Fibroblast of pulmonary artery (primary cell): ENCODE measurements at regions not wholly inside any gene's neighbourhood (a gene's known extent, or its start where the extent isn't known, plus 50 kb on each side); places are given as distances from the start of the nearest gene placed in this dataset.
A peak's percentile ranks its signal among the peaks of the same experiment; 100 is the strongest.
"Not testable (repeated sequence)": the region's sequence is repeated elsewhere in the genome, so short reads cannot be mapped to it uniquely, and the experiment has no call there.

Experiments used
- DNase-seq: peaks from one replicate; pipeline ENCODE4 v3.0.0-alpha.2; 2010; ENCODE audit warnings: low read depth
- H3K4me3 ChIP-seq: replicated peaks from 2 replicates; pipeline ENCODE4 v1.5.1; 2011; ENCODE audit warnings: low read depth, mild to moderate bottlenecking, control low read depth, low read length, moderate library complexity
- TF ChIP-seq, protein P1 (sequence below): IDR thresholded peaks from 2 replicates; pipeline ENCODE4 v1.5.1; 2011; ENCODE audit warnings: mild to moderate bottlenecking, control low read depth, low read length, inconsistent platforms; ENCODE audit errors: missing control alignments

DNA sequence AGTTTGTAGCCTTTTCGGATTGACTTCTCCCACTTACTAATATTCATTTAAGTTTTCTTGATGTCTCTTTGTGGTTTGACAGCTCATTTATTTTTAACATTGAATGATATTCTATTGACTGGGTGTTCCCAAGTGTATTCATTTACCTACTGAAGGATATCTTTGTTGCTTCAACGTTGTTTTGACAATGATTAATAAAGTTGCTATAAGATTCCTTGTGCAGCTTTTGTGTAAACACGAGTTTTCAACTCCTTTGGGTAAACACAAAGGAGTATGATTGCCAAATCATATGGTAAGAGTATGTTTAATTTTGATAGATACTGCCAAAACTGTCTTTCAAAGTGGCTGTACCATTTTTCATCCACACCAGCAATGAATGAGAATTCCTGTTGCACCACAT lies 1200.9 kb downstream of the DSC3 start:
- TF ChIP-seq, protein P1, sequence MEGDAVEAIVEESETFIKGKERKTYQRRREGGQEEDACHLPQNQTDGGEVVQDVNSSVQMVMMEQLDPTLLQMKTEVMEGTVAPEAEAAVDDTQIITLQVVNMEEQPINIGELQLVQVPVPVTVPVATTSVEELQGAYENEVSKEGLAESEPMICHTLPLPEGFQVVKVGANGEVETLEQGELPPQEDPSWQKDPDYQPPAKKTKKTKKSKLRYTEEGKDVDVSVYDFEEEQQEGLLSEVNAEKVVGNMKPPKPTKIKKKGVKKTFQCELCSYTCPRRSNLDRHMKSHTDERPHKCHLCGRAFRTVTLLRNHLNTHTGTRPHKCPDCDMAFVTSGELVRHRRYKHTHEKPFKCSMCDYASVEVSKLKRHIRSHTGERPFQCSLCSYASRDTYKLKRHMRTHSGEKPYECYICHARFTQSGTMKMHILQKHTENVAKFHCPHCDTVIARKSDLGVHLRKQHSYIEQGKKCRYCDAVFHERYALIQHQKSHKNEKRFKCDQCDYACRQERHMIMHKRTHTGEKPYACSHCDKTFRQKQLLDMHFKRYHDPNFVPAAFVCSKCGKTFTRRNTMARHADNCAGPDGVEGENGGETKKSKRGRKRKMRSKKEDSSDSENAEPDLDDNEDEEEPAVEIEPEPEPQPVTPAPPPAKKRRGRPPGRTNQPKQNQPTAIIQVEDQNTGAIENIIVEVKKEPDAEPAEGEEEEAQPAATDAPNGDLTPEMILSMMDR: no peak
- H3K4me3 ChIP-seq: no peak overlapping the region
- DNase-seq: no peak

DNA sequence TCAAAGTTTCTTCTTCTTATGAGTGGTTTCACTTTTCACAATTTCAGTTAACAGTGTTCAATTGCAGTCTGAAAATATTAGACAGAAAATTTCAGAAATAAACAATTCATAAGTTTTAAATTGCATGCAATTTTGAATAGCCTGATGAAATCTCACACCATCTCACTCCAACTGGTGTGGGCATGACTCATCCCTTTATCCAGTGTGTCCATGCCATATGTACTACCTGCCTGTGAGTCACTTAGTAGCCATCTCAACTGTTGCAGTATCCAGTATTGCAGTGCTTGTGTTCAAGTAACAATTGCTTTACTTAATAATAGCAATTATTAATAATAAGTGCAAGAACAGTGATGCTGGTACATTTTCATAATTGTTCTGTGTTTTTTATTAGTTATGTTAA lies 1202.5 kb downstream of the DSC3 start:
- DNase-seq: peak; percentile 73
- TF ChIP-seq, protein P1: no peak
- no peak overlapping the region for H3K4me3 ChIP-seq

DNA sequence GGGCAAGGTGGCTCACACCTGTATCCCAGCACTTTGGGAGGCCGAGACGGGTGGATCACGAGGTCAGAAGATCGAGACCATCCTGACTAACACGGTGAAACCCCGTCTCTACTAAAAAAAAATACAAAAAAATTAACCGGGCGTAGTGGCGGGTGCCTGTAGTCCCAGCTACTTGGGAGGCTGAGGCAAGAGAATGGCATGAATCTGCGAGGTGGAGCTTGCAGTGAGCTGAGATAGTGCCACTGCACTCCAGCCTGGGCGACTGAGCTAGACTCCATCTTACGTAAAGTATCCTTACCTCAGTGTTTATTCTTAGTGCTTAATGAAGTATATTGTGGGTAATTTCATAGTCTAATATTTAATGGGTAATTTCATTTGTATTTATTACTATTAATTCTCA lies 1203.6 kb downstream of the DSC3 start:
- not testable (repeated sequence) for H3K4me3 ChIP-seq

DNA sequence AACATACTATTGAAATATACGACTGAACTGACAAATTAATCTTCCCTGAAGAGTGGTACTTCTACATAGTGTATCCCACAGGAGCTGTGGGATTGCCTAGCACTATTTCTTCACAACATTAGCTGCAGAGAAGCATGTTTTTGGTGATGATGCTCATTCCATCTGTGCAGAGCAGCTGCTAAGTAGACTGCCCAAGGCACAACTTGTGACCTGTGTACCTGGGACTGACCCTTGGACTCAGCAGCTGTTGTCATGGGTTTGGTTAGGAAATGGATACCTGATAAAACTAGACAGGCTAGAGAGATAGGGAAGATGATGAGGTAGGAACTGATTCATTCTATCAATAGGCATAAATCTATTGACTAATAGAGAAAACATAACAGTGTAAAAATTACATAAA lies 1204.0 kb downstream of the DSC3 start:
- TF ChIP-seq, protein P1: no peak
- DNase-seq: no peak
- no peak overlapping the region for H3K4me3 ChIP-seq

More for the DNA sequence above, 1203.6 kb downstream of the DSC3 start:
- not testable (repeated sequence) for DNase-seq

DNA sequence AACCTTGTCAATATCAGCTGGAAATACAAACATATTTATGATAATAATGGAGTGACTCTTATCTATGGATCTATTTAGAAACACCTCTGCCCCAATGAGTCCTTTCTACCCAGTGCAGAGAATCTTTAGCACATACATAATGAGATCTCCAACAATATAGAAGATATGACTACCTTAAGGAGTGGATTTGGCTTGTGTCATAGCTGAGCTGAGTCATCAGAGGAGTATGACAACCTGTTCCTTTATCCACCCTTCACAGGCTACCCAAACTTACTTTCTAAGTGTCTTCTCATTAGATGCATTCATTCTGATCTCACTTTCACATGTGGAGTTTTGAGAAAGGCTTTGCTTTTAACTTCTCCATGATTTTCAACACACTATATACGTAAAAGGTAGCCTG lies 1218.9 kb downstream of the DSC3 start:
- DNase-seq: no peak
- H3K4me3 ChIP-seq: no peak overlapping the region
- TF ChIP-seq, protein P1: no peak

DNA sequence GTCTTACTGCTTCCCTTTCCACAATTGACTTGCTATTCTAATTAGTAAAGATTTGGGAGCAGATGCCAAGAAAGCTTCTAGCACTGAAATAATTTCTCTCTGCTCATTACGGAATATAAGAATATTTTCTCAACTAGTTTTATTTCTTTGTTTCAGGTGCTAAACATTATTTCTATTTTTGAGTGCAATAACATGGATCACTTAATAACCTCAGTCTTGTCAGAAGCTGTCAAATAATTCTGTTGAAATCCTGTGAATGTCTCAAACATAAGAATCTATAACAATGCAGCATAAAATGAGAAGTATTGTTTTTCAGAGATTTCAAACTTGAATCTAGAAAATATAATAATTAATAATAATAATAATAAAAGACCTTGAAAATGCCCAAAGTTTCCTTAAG lies 1221.0 kb downstream of the DSC3 start:
- TF ChIP-seq, protein P1: no peak
- no peak overlapping the region for H3K4me3 ChIP-seq
- no peak for DNase-seq

DNA sequence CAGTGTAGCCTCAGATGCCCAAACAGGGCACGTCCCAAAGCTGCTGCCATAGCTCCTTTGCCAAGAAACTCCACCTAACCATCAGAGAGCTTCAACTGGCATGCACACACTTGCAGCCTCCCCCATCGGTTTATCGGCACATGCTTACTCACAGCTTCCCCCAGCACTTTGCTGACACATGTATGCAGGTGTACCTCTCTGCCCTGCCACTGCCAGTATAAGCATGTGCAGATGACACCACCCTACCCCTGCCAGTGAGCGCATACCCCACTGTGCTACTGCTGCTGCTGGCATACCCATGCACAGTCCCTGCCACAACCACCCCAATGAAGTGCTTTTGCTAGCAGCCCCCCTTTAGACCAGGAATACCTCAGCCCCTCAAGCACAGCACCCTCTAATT lies 1231.0 kb downstream of the DSC3 start:
- TF ChIP-seq, protein P1: no peak
- H3K4me3 ChIP-seq: no peak overlapping the region
- DNase-seq: no peak

DNA sequence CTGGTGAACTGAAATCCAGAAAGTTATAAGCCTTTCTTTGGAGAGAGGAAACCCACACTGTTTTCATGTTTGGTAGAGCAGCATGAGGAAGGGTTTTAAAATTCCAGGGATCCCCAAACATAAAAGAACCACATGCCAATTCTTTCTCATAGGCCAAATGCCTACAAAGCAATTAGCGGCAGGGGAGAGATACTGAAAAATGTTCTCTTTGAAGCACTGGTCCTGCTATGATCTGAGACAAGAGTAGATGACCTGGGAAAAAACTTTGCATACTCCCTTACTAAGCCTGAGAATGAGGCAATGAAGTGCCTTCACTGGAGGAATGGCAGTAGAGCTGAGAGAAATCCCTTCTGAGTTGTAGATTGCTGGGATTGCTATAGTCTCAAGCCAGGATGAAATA lies 1261.7 kb downstream of the DSC3 start:
- no peak overlapping the region for H3K4me3 ChIP-seq
- TF ChIP-seq, protein P1: no peak
- no peak for DNase-seq
